Activated CD4-positive, alpha-beta T cell treated with anti-CD3 and anti-CD28 coated beads, Interleukin-2, amount 10 ng/mL, durations not matched to agents 7 days and 5 days (primary cell): ENCODE measurements at regions not wholly inside any gene's neighbourhood (a gene's known extent, or its start where the extent isn't known, plus 50 kb on each side); places are given as distances from the start of the nearest gene placed in this dataset.

Source experiments
- CTCF ChIA-PET: fragments of 350-600 bp; sonication (Branson Sonifier 250); formaldehyde crosslinking; loops from one replicate; lab custom pipeline; 2021; ENCODE audit warnings: antibody characterized with exemption; lab: Charles Lee
- POLR2A ChIA-PET: fragments of 350-600 bp; sonication (Branson Sonifier 250); formaldehyde crosslinking; loops from one replicate; lab custom pipeline; 2021; ENCODE audit warnings: antibody characterized with exemption; lab: Charles Lee
- DNase-seq: peaks from one replicate; pipeline ENCODE4 v3.0.0-alpha.2; 2020
- H3K27ac Mint-ChIP-seq: one replicate; pipeline ENCODE4 v1.8.0; 2021; ENCODE audit warnings: mild to moderate bottlenecking, moderate library complexity, mixed read lengths
- H3K27me3 Mint-ChIP-seq: one replicate; pipeline ENCODE4 v1.8.0; 2021; ENCODE audit warnings: mixed read lengths
- H3K36me3 Mint-ChIP-seq: one replicate; pipeline ENCODE4 v1.8.0; 2021; ENCODE audit warnings: low read depth, mixed read lengths
- H3K4me1 Mint-ChIP-seq: one replicate; pipeline ENCODE4 v1.8.0; 2021; ENCODE audit warnings: mixed read lengths
- H3K4me3 Mint-ChIP-seq: one replicate; pipeline ENCODE4 v1.8.0; 2021; ENCODE audit warnings: mild to moderate bottlenecking, moderate library complexity, mixed read lengths
- H3K9me3 Mint-ChIP-seq: one replicate; pipeline ENCODE4 v1.8.0; 2021; ENCODE audit warnings: mixed read lengths

DNA sequence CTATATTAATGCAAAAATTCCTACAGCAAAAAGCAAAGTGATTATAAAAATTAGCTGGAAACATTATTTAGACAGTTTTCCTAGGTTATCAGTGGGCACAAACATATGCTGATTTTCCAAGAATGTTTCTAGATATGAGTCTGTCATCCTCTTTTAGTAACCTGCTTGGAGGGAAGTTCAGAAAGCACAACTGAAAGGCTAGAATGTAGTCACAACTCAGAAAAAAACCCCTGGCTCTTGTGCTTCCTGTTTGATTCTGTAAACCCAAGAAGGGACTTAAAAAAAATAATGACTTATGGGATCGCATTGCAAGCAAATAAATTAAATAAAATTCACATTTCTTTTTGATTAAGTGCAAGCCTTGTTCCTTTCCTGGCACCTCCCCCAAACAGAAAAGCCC is 708.4 kb upstream of the EPHA7 start:
- POLR2A ChIA-PET, result no interaction called here
- Mint-ChIP-seq H3K4me3 (no peak overlapping the region), H3K27ac (no peak overlapping the region), H3K9me3 (no peaks in the 10 kb centered on the region), H3K36me3 (no peaks in the 10 kb centered on the region), H3K27me3 (no peaks in the 10 kb centered on the region), H3K4me1 (no peaks in the 10 kb centered on the region)
- CTCF ChIA-PET, result no interaction called here
- DNase-seq, result no peak

DNA sequence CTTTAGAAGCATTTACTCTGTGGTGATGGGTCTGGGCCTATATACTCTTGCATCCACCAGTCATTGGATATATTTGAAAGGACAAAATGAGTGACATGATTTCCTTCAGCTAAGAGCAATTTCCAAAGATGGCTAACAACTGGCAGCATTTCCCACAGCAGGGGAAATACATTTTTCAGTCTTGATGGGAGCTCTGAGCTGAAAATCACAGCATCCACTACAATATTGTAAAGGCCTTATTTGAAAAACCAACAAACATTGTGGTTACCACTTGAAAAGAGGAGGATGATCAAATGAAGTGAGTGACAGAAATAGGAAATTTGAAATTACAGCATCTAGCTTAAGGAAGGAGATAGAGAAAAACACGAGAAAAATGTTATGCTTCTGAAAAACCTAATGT is 705.0 kb upstream of the EPHA7 start:
- Mint-ChIP-seq H3K36me3 (no peaks in the 10 kb centered on the region), H3K4me1 (no peaks in the 10 kb centered on the region), H3K27me3 (no peaks in the 10 kb centered on the region), H3K9me3 (no peaks in the 10 kb centered on the region), H3K4me3 (no peak overlapping the region), H3K27ac (no peak overlapping the region)
- no peak for DNase-seq
- POLR2A ChIA-PET, result no interaction called here
- CTCF ChIA-PET, result no interaction called here

DNA sequence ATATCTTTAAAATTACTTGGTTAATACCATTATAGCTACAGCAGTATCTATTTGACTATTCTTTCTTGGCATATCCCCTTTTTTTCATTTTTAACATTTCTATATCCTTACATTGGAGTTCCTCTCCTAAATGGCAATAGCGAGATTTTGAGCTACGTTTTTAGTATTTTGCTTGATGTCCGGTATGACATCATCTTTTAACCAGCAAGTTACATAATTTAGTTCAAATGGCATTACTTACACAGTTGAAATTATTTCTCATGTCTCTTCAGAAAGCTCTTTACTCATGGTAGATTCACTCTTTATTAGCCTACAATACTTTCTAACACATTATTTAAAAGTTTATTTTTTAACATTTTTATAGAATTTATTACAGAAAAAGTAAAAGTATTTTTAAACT is 701.7 kb upstream of the EPHA7 start:
- no peak overlapping the region for H3K27ac Mint-ChIP-seq
- ChIA-PET CTCF (no interaction called here), POLR2A (no interaction called here)
- H3K9me3 Mint-ChIP-seq, result no peaks in the 10 kb centered on the region
- no peaks in the 10 kb centered on the region for H3K27me3 Mint-ChIP-seq
- H3K36me3 Mint-ChIP-seq, result no peaks in the 10 kb centered on the region
- H3K4me1 Mint-ChIP-seq, result no peaks in the 10 kb centered on the region
- H3K4me3 Mint-ChIP-seq, result no peak overlapping the region
- no peak for DNase-seq

DNA sequence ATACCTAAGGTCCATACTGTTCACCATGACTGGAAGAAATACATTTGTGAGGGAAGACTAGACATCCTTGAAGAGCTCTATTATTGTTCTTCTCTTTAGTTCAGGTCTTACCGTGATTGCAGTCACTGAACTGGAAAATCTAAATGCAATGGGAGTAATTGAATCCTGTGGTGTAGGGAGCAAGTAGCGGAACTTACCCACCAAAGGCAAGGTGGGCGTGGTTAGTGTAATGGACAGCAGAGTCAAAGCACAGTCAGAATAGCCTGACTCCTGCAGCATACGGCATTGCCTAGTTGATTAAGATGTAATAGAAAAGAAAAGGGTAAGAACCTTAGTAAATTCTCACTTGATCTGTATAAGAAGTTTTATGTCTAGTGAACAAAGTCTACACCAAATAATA is 679.7 kb upstream of the EPHA7 start:
- no peaks in the 10 kb centered on the region for H3K9me3 Mint-ChIP-seq
- ChIA-PET POLR2A (no interaction called here), CTCF (interaction anchor here (1.1 kb wide), 1 partner anchor 10 kb away, joined by 3 read pairs; no protein-coding TSS in a partner anchor)
- no peak overlapping the region for H3K4me3 Mint-ChIP-seq
- DNase-seq, result no peak
- no peaks in the 10 kb centered on the region for H3K4me1 Mint-ChIP-seq
- H3K36me3 Mint-ChIP-seq, result no peaks in the 10 kb centered on the region
- H3K27ac Mint-ChIP-seq, result no peak overlapping the region
- H3K27me3 Mint-ChIP-seq, result no peaks in the 10 kb centered on the region

DNA sequence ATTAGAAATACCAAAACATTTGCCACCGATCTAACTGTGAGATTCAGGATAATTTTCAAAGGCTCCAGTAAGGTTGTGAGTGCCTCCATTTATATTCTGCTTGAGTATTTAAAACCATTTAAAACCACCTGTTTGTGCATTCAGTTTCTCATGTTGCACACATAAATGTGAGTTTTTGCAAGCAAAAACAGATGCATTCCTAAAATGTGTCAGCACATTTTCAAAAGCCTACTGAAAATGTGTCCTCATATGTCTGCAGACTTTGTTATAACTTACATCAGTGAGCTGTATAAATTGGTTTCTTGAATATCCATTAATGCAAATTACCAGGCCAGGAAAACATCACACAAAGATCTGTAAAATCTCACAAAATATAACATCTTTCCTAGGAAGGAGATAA is 676.6 kb upstream of the EPHA7 start:
- DNase-seq, result no peak
- H3K27ac Mint-ChIP-seq, result no peak overlapping the region
- H3K36me3 Mint-ChIP-seq, result no peaks in the 10 kb centered on the region
- ChIA-PET CTCF (no interaction called here), POLR2A (no interaction called here)
- no peaks in the 10 kb centered on the region for H3K27me3 Mint-ChIP-seq
- no peaks in the 10 kb centered on the region for H3K9me3 Mint-ChIP-seq
- H3K4me3 Mint-ChIP-seq, result no peak overlapping the region
- H3K4me1 Mint-ChIP-seq, result no peaks in the 10 kb centered on the region

DNA sequence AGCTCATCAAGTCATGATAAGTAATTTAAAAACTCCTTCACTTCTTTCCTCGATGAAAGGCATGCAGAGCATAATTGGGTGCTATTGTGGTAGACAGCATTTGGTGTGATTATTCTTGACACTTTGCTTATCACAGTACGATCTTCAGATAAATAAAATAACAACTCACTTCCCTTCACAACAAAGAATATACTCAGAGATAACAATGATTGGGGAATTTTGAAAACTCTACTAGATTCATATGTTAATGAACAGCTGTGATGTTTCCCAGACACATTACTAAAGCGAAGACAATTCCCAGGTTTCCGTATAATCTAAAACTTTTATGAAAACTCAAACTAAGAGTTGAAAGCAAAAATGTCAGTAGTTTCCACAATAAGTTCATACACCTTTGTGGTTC is 670.6 kb upstream of the EPHA7 start:
- Mint-ChIP-seq H3K4me3 (no peak overlapping the region), H3K4me1 (no peaks in the 10 kb centered on the region), H3K36me3 (no peaks in the 10 kb centered on the region), H3K9me3 (peaks cover 2% of the 10 kb centered on the region), H3K27ac (no peak overlapping the region), H3K27me3 (no peaks in the 10 kb centered on the region)
- ChIA-PET CTCF (no interaction called here), POLR2A (no interaction called here)
- no peak for DNase-seq

DNA sequence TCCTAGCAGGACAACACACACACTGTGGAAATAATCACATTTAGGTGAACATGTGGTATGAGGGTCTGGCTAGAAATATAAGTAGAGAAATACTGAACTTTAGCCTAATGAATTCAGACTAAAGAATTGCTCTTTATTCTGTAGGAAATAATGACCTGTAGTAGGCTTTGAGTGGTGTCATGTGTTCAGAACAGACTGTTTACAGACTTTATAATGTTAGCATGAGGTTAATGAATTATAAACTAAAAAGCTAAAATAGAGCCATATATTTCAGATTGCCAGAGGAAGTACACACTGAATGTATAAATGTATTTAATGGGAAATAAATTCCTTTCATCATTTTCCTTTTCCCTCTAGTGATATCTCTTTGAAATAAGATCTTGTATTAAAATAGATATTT is 669.5 kb upstream of the EPHA7 start:
- no peak for DNase-seq
- ChIA-PET CTCF (no interaction called here), POLR2A (no interaction called here)
- Mint-ChIP-seq H3K27me3 (no peaks in the 10 kb centered on the region), H3K36me3 (no peaks in the 10 kb centered on the region), H3K4me1 (no peaks in the 10 kb centered on the region), H3K9me3 (peaks cover 2% of the 10 kb centered on the region), H3K4me3 (no peak overlapping the region), H3K27ac (no peak overlapping the region)

DNA sequence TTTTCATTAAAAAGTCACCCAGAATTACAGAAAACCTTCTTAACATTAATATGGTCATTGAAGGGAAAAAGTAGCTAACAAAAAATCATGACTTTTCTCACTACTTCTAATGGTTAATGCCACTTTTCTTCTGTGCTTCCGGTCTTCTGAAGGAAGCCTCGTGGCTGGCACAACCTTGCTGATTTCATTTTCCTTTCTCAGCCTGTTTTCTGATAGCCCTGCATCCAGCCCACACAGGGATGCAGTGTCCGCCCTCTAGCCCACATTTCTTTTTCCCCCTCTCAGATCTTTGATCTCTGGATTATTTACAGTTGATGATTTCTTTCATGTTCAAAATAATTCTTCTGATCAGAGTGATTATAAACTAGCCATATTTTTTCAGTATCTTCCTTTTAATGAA is 655.4 kb upstream of the EPHA7 start:
- no peaks in the 10 kb centered on the region for H3K4me1 Mint-ChIP-seq
- CTCF ChIA-PET, result no interaction called here
- no peaks in the 10 kb centered on the region for H3K9me3 Mint-ChIP-seq
- DNase-seq, result no peak
- no peak overlapping the region for H3K27ac Mint-ChIP-seq
- no peaks in the 10 kb centered on the region for H3K36me3 Mint-ChIP-seq
- no peak overlapping the region for H3K4me3 Mint-ChIP-seq
- H3K27me3 Mint-ChIP-seq, result no peaks in the 10 kb centered on the region
- POLR2A ChIA-PET, result no interaction called here

DNA sequence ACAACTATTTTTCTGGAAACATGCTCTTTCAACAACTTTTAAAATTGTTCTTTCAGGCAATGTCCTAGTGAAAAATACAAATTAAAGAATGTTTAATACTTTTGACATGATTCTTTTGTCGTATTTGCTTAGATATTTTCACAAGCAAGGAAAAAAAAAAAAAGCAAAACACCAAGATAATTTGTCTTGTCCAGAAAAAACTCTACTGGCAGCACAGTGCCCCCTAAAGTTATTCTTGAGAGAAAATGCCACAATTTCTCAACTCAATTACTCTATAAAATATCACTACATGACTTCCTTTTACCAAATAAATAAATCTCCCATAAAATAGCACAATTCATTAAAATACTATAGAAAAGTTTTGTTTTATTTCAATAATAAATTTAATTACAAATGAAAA is 652.5 kb upstream of the EPHA7 start:
- no peak overlapping the region for H3K27ac Mint-ChIP-seq
- CTCF ChIA-PET, result no interaction called here
- no peak for DNase-seq
- H3K36me3 Mint-ChIP-seq, result no peaks in the 10 kb centered on the region
- H3K9me3 Mint-ChIP-seq, result no peaks in the 10 kb centered on the region
- no peaks in the 10 kb centered on the region for H3K27me3 Mint-ChIP-seq
- no peak overlapping the region for H3K4me3 Mint-ChIP-seq
- POLR2A ChIA-PET, result no interaction called here
- no peaks in the 10 kb centered on the region for H3K4me1 Mint-ChIP-seq

DNA sequence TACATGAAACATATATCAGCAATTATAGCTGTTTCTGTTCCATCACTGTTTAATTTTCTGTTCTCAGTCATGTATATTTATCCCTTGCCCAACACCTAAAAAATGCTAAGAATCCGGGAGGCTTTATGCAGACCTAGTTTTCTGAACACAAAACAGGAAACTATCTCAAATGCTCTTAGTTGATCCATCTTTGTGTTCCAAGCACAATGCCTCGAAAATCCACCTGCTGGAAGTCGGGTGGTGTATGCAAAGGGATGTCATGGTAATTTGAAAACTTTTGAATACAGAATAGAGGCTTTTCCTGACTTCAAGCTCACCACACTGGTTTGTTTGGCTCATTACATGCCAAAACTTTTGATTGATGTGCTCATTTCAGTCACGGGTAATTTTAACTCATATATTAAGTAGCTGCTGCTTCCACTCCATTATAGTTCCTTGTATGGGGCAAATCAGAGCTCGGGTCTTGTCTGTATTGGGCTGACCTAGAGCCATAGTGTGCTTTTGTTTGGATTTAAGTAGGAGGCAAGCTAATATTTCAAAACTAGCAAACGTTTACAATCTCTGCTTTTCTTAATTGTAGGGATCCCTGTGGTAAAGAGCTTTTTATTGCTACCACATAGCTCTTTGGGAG is 646.5 kb upstream of the EPHA7 start:
- CTCF ChIA-PET, result no interaction called here
- Mint-ChIP-seq H3K27me3 (no peaks in the 10 kb centered on the region), H3K4me3 (no peak overlapping the region), H3K9me3 (no peaks in the 10 kb centered on the region), H3K4me1 (no peaks in the 10 kb centered on the region), H3K27ac (no peak overlapping the region), H3K36me3 (no peaks in the 10 kb centered on the region)
- no peak for DNase-seq
- POLR2A ChIA-PET, result no interaction called here

DNA sequence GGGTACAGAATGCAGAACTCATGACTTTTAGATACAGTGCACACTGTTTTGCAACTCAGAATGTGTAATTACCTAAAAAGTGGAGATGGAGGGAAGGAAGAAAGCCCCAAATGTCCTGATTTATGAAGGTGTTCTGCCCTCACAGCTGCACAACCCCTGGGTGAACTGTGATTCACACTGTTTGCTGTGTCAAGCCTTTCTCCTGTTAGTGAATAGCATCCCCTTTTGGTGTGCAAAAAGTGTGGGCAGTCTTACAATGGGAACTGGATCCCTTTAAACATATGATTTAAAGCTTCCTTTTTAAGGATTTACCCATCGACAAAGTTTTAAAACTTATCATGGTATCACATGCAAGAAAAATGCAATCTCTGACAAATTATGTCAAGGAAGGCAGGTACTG is 633.4 kb upstream of the EPHA7 start:
- Mint-ChIP-seq H3K27ac (no peak overlapping the region), H3K36me3 (no peaks in the 10 kb centered on the region), H3K27me3 (no peaks in the 10 kb centered on the region), H3K4me1 (no peaks in the 10 kb centered on the region), H3K4me3 (no peak overlapping the region), H3K9me3 (no peaks in the 10 kb centered on the region)
- ChIA-PET CTCF (no interaction called here), POLR2A (no interaction called here)
- DNase-seq, result no peak

DNA sequence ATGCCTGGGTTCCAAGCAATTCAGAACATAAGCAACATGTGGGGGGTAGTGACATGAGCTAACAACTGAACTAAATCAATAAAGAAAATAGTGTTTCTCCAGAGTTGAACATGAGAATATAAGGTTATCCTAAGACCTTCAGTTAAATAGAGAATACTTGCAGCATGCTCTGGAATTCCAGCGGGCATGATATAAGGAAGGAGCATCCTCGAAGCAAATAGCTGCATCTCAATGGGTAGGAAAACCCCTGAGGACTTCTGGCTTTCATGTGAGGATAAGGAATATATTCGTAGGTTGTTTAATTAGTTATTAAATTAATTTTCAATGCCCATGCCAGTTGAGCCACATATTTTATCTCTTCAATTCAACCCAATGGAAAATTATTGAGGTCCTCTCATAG is 631.2 kb upstream of the EPHA7 start:
- ChIA-PET POLR2A (no interaction called here), CTCF (no interaction called here)
- H3K4me3 Mint-ChIP-seq, result no peak overlapping the region
- H3K9me3 Mint-ChIP-seq, result no peaks in the 10 kb centered on the region
- no peaks in the 10 kb centered on the region for H3K27me3 Mint-ChIP-seq
- H3K36me3 Mint-ChIP-seq, result no peaks in the 10 kb centered on the region
- no peak for DNase-seq
- no peak overlapping the region for H3K27ac Mint-ChIP-seq
- no peaks in the 10 kb centered on the region for H3K4me1 Mint-ChIP-seq

DNA sequence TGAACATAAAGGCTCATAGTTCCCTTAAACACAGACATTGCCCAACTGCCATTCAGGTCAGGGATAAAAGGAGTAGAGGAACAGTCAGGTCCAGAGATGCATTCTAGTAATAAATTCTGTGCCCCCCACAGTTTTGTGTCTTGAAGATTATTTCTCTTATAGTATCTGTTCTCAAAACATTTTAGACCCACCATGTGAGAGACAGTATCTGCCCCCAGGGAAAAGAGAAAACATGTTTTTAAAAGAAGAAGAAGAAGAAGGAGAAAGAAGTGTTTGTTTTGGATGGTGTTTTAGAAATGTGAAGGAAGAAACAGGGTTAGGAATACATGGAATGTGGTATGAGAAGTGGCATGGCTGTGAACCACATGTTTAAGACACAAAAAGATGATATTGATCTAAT is 629.6 kb upstream of the EPHA7 start:
- no peaks in the 10 kb centered on the region for H3K4me1 Mint-ChIP-seq
- ChIA-PET CTCF (no interaction called here), POLR2A (no interaction called here)
- H3K27ac Mint-ChIP-seq, result no peak overlapping the region
- no peak overlapping the region for H3K4me3 Mint-ChIP-seq
- H3K27me3 Mint-ChIP-seq, result no peaks in the 10 kb centered on the region
- H3K36me3 Mint-ChIP-seq, result no peaks in the 10 kb centered on the region
- H3K9me3 Mint-ChIP-seq, result no peaks in the 10 kb centered on the region
- DNase-seq, result no peak

DNA sequence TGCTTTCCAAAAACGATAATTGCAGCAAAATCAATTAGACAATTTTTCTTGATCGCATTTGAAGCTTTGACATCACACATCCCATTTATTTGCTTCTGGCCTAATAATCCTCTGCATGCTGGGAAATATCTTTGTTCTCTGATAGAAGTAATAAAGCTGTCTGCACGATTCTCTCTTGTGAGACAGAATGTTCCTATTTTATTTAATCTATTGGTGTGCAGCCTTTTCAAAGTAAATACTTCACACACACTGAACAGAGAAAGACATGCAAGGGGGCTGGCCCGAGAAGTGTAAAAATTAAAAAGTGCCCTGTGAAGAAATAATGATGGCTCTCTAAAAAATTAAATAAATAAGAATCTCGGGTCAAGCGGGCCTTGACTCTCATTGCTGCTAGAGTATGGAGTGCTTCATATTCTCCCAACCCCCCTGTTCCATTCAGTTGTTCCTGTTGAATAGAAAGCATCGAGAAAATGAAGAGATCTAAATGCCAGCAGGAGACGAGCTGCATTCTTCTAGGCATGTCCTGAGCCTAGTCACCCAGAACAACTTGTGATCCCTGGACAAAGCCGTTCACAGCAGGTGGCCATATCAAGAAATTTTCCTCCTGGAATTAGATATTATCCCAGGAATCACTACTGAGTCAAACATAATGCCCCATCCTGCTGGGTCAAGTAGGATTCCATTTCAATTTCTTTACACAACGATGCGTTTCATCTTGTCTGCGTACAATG is 625.9 kb upstream of the EPHA7 start:
- Mint-ChIP-seq H3K36me3 (no peaks in the 10 kb centered on the region), H3K27ac (no peak overlapping the region), H3K4me3 (no peak overlapping the region), H3K9me3 (no peaks in the 10 kb centered on the region), H3K4me1 (no peaks in the 10 kb centered on the region), H3K27me3 (no peaks in the 10 kb centered on the region)
- no peak for DNase-seq
- CTCF ChIA-PET, result no interaction called here
- POLR2A ChIA-PET, result no interaction called here
